HG03280 (cell line): ENCODE measurements at regions not wholly inside any gene's neighbourhood (a gene's known extent, or its start where the extent isn't known, plus 50 kb on each side); places are given as distances from the start of the nearest gene placed in this dataset.
"Not testable (repeated sequence)": the region's sequence is repeated elsewhere in the genome, so short reads cannot be mapped to it uniquely, and the experiment has no call there.

Experiments used
- ATAC-seq: cut with Tn5 transposase; IDR thresholded peaks from one replicate; pipeline ENCODE4 v1.9.1; 2021; ENCODE audit warnings: mild to moderate bottlenecking, moderate library complexity; ENCODE audit not compliant: unreplicated experiment

- ATAC-seq: no peak
Measured at GRCh38 chr4:162945713-162946112, 221.0 kb downstream of the NAF1 start.

GRCh38 chr4:162943263-162943662 is 223.4 kb downstream of the NAF1 start:
- ATAC-seq: no peak

DNA sequence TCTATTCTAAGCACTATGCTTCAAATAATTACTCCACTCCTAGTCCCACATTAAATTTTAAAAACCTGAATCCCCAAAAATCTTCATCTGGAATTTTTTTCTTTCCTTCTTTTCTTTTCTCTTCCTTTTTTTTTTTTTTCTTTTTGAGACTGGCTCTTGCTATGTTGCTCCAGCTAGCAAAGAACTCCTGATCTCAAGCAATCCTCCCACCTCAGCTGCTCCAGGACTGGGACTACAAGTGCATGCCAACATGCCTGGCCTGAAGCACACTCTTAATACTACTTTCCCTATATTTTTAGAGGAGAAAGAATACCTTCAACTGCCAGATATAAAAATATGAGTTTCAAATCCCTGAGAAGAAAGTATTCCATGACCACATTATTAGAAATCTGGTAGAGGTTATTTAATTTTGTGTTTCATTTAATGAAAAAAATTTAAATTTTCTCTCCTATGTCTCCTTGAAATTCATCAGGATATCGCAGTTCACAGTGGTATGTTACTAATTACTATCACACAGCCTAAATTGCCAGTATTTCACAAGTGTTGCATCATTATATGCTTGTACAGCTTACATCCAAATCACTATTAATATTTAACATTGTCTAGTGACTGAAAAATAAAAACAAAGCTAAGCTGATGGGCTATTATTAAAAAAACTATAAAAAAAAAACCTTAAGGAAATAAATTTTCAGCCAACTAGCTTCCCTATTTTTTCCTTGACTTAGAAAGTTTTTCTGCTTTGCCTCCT is 227.8 kb downstream of the NAF1 start:
- no peak for ATAC-seq

- ATAC-seq: no peak
Measured at GRCh38 chr4:162935214-162935613, 231.5 kb downstream of the NAF1 start.

DNA sequence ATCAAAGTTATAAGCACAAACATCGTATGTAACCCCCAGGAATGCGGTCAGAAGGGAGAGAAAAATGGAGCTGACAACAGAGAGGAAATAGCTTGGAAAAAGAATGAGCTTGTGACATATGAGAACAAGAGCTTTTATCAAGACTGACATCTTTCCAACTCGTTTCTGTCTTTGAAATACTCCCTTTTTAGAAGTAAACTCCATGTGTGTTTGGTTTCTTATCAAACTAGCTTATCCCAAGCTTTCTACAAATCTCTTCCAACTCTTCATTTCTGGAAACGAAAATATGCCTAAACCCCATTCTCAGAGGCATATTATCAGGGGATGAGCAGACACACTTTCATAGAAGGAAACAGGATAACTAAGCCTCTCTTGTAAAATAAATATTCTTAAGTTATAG is 235.4 kb downstream of the NAF1 start:
- no peak for ATAC-seq

DNA sequence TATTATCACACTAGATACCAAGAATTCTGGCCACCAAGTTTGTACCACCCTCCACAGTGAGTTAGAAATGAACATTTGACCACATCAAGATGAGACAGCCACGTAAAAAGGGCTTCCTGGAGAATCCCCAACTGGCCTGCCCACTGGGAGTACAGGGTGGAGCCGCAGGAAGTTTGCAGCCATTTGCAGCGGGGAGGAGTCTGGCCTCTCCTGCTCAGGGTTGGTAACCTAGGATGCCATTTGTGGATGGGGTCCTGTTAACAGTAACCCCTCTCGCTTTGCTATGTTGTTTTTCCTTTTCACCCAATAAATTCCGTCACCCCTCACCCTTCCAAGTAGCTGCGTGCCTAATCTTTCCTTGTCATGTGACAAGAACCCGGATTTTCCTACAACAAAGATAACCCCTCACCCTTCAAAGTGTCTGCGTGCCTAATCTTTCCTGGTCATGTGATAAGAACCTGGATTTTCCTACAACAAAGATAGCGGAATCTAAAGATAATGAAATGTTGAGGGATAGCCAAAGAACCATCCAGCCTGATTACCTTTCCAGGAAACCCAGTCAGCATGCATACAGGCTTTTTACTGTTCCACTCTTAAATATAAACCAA is 245.4 kb downstream of the NAF1 start:
- ATAC-seq: no peak

GRCh38 chr4:162920649-162921048 is 246.0 kb downstream of the NAF1 start:
- no peak for ATAC-seq

- ATAC-seq: no peak
Measured at GRCh38 chr4:162912482-162912881, 254.2 kb downstream of the NAF1 start.

DNA sequence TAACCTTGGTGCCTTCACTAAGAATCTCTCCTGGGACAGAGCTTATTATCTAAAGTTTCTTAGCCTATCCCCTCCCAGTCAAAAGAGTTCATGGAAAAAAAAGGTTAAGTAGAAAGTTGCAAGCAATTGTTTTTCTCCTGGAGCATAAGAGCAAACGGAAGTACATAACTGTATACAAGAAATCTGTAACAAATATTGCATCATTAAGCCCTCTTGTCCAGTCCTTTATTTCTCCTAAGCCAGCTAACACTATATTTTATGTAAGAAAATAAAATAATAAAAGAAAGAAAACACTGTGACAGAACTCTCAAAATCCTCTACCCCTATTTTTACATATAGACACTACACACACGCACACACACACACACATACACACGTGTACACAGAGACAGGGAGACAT is 255.3 kb downstream of the NAF1 start:
- ATAC-seq: no peak

- ATAC-seq: no peak
Measured at GRCh38 chr4:162909952-162910351, 256.7 kb downstream of the NAF1 start.

DNA sequence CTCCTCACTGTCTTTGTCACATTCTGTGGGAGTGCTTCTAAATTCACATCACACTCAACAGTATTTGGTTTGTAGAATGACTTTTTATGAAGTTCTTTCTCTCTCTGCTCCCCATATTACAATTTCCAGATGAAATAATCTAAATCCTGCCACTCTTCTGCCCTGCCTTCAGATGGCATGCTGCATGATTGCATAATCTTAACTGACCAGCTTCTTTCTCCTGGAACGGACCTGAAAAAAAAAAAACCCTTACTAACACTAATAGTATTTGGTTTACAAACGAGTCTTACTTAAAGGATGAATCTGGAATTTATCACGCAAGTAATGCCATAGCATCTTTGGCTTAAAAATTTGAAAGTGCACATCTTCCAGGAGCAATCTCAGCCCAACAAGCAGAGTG is 272.3 kb downstream of the NAF1 start:
- no peak for ATAC-seq

- peak; percentile 99 for ATAC-seq
Measured at GRCh38 chr4:162891788-162892707, 274.6 kb downstream of the NAF1 start.

DNA sequence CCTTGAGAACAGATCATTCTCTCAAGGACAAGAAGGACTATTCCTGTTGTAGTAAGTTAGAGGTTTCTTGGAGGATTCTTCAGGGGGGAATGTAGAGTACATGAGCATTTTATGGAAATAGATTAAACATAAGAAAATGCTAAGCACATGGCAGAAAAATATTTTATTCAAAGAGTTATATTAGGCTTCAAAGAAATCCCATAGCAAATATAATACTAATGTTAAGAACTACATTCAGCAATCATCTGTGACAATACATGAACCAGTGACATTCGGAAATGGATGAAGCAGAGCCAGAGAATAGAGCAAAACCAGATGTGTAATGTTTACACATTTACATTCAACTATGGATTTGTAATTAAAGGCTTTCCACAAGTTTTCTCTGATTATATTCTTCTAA is 288.6 kb downstream of the NAF1 start:
- no peak for ATAC-seq

DNA sequence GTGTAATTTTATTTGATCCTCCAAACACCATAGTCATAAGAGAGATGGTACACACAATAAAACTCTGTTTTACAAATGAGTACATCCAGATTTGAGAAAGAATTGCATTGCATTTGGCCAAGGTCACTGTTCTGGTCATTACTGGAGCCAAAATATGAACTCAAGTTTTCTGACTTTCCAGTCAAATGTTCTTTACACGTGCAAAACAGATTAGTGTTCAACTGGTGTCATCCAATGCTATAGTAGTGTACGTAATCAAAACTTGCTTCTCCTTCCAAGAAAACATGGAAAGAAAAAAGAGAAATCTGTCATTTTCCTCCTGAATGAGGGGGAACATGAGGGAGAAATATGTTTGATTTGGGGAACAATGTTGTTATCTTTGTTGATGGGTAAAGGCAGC is 291.9 kb downstream of the NAF1 start:
- ATAC-seq: no peak

DNA sequence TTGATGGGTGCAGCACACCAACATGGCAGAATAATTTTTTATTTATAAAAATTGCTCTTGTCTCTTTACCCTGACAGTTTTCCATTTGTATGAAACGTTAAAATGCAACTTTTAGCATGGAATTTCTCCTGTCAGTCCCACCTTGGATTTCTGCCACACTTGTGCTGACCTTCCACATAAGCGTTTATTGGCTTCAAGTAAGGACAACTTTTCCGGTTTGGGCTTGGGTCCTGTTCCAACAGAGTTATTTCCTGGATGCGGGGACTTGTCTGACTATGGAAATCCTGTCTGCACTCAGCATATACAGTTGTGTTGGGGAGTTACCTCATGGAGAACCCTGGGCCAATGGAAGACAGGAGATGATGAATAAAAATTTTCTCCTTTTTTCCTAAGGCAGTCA is 294.7 kb downstream of the NAF1 start:
- ATAC-seq: no peak

DNA sequence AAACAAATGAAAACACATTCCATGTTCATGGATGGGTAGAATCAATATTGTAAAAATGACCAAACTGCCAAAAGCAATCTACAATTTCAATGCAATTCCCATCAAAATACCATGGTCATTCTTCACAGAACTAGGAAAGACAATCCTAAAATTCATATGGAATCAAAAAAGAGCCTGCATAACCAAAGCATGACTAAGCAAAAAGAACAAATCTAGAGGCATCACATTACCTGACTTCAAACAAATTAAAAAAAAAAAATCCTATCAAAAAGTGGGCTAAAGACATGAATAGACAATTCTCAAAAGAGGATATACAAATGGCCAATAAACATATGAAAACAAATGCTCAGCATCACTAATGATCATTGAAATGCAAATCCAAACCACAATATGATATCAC is 297.5 kb downstream of the NAF1 start:
- no peak for ATAC-seq

DNA sequence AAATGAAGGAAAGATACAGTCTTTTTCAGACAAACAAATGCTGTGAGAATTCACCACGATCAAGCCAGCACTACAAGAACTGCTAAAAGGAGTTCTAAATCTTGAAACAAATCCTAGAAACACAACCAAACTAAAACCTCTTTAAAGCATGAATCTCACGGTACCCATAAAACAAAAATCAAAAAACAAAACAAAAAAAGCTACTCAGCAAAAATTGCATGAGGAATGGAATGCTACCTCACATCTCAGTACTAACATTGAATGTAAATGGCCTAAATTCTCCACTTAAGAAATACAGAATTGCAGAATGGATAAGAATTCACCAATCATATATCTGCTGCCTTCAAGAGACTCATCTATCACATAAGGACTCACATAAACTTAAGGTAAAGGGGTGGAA is 300.1 kb downstream of the NAF1 start:
- no peak for ATAC-seq

DNA sequence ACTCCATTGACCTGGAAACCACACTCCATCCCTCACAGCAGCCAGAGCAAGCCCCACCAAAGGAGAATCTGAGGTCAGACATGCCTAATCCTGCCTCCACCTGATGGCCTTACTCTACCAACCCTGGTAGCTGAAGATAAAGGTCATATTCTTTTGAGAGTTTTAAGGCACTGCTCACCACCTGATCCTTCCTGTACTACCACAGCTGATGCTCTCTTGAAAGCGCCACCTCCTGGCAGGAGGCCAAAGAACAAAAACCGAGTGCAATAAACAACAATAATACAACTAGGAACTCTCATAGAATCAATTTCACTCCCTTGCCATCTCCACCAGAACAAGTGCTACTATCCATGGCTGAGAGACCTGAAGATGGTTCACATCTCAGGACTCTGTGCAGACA is 301.6 kb downstream of the NAF1 start:
- peak; percentile 51 for ATAC-seq

GRCh38 chr4:162853788-162854187 is 312.9 kb downstream of the NAF1 start:
- no peak for ATAC-seq

DNA sequence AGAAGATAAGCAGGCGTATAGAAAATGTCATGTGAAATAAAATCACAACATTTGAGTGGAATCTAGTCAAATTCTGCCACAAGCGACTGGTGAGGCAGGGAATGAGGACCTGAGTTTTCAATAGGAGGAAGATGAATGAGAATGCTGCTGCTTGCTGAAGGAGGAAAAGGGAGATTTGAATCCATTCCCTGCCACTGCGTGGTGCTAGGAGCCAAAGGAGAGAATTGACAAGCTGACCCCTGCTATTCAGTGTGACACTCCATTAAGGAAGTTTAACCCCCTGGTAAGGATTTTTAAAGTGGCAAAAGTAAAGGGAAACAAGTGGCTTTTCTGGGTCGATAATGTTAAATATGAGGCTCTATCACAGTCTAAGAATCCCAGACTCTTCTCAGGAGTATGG is 314.0 kb downstream of the NAF1 start:
- no peak for ATAC-seq

DNA sequence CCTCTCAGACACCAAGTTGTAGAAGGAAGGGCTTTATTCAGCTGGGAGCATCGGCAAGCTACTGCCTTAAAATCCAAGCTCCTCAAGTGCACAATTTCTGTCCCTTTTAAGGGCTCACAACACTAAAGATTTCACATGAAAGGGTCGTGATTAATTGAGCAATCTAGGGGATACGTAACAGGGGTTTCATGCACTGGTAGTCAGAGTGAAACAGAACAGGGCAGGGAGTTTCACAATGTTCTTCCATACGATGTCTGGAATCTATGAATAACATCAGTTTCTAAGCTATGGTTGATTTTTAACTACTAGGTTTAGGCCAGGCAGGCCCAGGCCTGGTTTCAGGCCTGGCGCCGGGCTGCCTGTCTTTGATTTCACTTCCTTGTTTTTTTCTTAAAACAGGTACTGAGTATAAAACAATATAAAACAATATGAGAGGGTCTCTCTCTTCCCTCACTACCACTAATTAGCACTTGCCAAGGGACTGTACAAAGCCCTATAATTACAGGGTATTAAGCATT is 315.4 kb downstream of the NAF1 start:
- not testable (repeated sequence) for ATAC-seq

GRCh38 chr4:162849937-162850336 is 316.8 kb downstream of the NAF1 start:
- no peak for ATAC-seq
